Gastrocnemius medialis (tissue), 4 donors: ENCODE measurements at regions not wholly inside any gene's neighbourhood (a gene's known extent, or its start where the extent isn't known, plus 50 kb on each side); places are given as distances from the start of the nearest gene placed in this dataset.
"Not testable (repeated sequence)": the region's sequence is repeated elsewhere in the genome, so short reads cannot be mapped to it uniquely, and the experiment has no call there.

Experiments
- ATAC-seq, 2 donors: fragments of 150-250 bp; one replicate each; pipeline ENCODE4 v1.9.1; 2016
- DNase-seq, 2 donors: peaks; one replicate each; pipeline ENCODE4 v3.0.0-alpha.2; 2019
- H3K27ac ChIP-seq, 4 donors: fragments of 200-600 bp; sonication (generic); 1 replicate in 1 of 4; 2 replicates in 3 of 4; pipeline ENCODE4 v1.5.1; 2016 to 2018; ENCODE audit warnings: mild to moderate bottlenecking in 2 of 4, moderate library complexity in 1 of 4
- H3K27me3 ChIP-seq, 3 donors: fragments of 200-600 bp; sonication (generic) in 2 of 3; 1 replicate in 1 of 3; 2 replicates in 2 of 3; pipeline versions ENCODE4 v1.5.1 to v1.6.0; 2016 to 2019; ENCODE audit warnings: mild to moderate bottlenecking in 1 of 3, moderate library complexity in 1 of 3
- H3K36me3 ChIP-seq, 2 donors: fragments of 200-600 bp; sonication (generic) in 1 of 2; one replicate each; pipeline ENCODE4 v1.5.1; 2017 to 2018
- H3K4me1 ChIP-seq, 2 donors: fragments of 200-600 bp; sonication (generic) in 1 of 2; one replicate each; pipeline ENCODE4 v1.5.1; 2016 to 2017; ENCODE audit warnings: mild to moderate bottlenecking in 2 of 2
- H3K4me3 ChIP-seq, 4 donors: fragments of 200-600 bp; sonication (generic) in 3 of 4; 1 replicate in 1 of 4; 2 replicates in 3 of 4; pipeline ENCODE4 v1.5.1; 2016 to 2019; ENCODE audit warnings: mild to moderate bottlenecking in 2 of 4
- H3K9me3 ChIP-seq, 3 donors: fragments of 200-600 bp; sonication (generic) in 2 of 3; 1 replicate in 1 of 3; 2 replicates in 2 of 3; pipeline ENCODE4 v1.5.1; 2016 to 2019
- POLR2A ChIP-seq, 2 donors: fragments of 450-650 bp; IDR thresholded peaks; one replicate each; pipeline ENCODE4 v1.6.1; 2017; ENCODE audit warnings: antibody characterized with exemption in 2 of 2, mild to moderate bottlenecking in 2 of 2, moderate library complexity in 2 of 2
- in situ Hi-C, 4 donors: fragments of 200-750 bp; cut with MboI; loops; one replicate each; pipeline versions ENCODE4 v1.15.0 to v1.8.0; 2017; ENCODE audit warnings: low sequenced_read_pairs in 4 of 4
- intact Hi-C: fragments of 100-400 bp; cut with DNase I; formaldehyde crosslinking; loops from one replicate; pipeline ENCODE4 v1.15.1; 2023; ENCODE audit warnings: low total_unique reads
- TF ChIP-seq, protein P1 (sequence below), 5 experiments: fragments of 450-650 bp in 3 of 5; fragments of 200-600 bp in 2 of 5; sonication (generic) in 2 of 5; IDR thresholded peaks in 4 of 5; conservative IDR thresholded peaks in 1 of 5; 1 replicate in 4 of 5; 2 replicates in 1 of 5; pipeline ENCODE4 v1.5.1; 2016 to 2019; ENCODE audit warnings: antibody characterized with exemption in 5 of 5, mild to moderate bottlenecking in 3 of 5, moderate library complexity in 3 of 5

DNA sequence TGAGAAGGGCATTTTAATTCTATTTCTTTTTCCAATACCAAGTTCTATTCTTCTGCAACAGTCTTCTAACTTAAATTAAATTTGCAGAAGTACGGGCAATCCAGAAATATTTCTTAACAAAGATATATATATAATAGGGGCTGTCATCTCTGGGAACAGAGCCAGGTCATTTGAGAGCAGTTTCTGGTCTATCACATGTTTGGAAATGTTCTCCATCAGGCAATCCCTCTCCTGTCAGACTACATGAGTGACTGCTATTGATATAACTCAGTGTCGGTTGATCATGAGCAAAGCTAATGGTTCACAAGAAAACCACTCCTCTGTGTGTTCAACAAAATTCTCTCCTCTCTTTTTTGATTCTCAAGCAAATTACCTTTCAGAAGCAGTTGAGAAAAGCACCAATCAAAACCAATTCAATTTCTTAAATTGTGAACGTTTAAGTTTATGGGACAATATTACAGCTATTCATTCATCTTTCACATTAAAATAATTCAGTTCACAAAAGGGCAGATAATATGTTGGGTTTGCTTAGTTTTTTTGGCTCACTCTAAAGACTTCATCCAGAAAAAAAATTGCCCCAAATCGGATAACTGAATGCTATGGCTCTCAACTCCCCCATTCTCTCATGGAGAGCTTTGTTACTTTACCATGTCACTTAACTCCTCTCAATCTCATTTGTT lies 152.9 kb upstream of the TGFBR2 start:
- H3K9me3 ChIP-seq = no peaks in the 10 kb centered on the region
- no peak overlapping the region for H3K4me3 ChIP-seq
- no peaks in the 10 kb centered on the region for H3K36me3 ChIP-seq
- ATAC-seq = peak in 1 of 2 donors; percentile 76
- in situ Hi-C loops = no loop called here
- H3K27me3 ChIP-seq = no peaks in the 10 kb centered on the region
- intact Hi-C loops = loop anchor here (1.0 kb wide), 1 partner anchor 29 kb away; no protein-coding TSS in a partner anchor
- H3K4me1 ChIP-seq = peaks cover 0 to 13% of the 10 kb centered on the region in 2 donors
- peak in 1 of 2 donors; percentile 17 for DNase-seq
- H3K27ac ChIP-seq = no peak overlapping the region
- no peak for TF ChIP-seq POLR2A (IDR thresholded peaks at IDR 0.05)
- TF ChIP-seq, protein P1, sequence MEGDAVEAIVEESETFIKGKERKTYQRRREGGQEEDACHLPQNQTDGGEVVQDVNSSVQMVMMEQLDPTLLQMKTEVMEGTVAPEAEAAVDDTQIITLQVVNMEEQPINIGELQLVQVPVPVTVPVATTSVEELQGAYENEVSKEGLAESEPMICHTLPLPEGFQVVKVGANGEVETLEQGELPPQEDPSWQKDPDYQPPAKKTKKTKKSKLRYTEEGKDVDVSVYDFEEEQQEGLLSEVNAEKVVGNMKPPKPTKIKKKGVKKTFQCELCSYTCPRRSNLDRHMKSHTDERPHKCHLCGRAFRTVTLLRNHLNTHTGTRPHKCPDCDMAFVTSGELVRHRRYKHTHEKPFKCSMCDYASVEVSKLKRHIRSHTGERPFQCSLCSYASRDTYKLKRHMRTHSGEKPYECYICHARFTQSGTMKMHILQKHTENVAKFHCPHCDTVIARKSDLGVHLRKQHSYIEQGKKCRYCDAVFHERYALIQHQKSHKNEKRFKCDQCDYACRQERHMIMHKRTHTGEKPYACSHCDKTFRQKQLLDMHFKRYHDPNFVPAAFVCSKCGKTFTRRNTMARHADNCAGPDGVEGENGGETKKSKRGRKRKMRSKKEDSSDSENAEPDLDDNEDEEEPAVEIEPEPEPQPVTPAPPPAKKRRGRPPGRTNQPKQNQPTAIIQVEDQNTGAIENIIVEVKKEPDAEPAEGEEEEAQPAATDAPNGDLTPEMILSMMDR (IDR thresholded peaks at IDR 0.05 in 4 of 5, conservative IDR thresholded peaks at IDR 0.05 in 1 of 5) = no peak

DNA sequence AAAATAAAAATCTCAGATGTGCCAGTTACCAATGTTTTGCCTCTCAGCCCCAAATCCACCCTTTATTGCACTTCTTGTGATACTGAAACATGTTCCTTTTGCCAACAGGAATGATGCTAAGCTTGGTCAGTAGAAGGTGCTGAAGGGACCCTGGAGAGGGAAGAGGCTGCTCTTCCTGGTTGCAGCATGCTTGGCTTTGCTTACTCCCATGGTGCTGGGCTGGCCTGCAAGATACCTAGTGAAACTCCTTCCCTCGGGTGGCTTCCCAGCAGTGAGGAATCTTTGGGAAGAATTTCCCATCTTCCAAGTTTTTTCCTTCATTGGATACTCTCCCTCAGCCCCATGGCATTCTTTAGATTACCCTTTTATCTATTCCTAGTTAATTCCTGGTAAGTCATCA lies 151.8 kb upstream of the TGFBR2 start:
- H3K27me3 ChIP-seq = no peaks in the 10 kb centered on the region
- H3K9me3 ChIP-seq = no peaks in the 10 kb centered on the region
- no peak for DNase-seq
- intact Hi-C loops = no loop called here
- H3K36me3 ChIP-seq = no peaks in the 10 kb centered on the region
- H3K4me1 ChIP-seq = peaks cover 0 to 13% of the 10 kb centered on the region in 2 donors
- TF ChIP-seq, protein P1 (IDR thresholded peaks at IDR 0.05 in 4 of 5, conservative IDR thresholded peaks at IDR 0.05 in 1 of 5) = no peak
- no peak for TF ChIP-seq POLR2A (IDR thresholded peaks at IDR 0.05)
- in situ Hi-C loops = no loop called here
- no peak for ATAC-seq
- no peak overlapping the region for H3K4me3 ChIP-seq
- H3K27ac ChIP-seq = no peak overlapping the region

DNA sequence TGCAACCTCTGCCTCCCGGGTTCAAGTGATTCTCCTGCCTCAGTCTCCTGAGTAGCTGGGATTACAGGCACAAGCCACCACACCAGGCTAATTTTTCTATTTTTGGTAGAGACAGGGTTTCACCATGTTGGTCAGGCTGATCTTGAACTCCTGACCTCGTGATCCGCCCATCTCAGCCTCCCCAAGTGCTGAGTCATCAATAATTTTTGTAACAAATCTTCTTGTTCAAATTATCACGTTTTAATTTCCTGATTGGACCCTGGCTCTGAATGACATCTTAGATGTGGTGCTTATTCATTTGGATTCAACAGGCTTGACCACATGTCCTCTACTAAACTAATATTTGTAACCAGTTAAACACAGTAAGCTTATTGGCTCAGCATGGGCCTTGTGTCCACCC lies 151.3 kb upstream of the TGFBR2 start:
- H3K36me3 ChIP-seq, ATAC-seq, H3K9me3 ChIP-seq, H3K27me3 ChIP-seq, in situ Hi-C loops, H3K4me3 ChIP-seq, DNase-seq, intact Hi-C loops: not testable (repeated sequence)
- Histone ChIP-seq H3K27ac (peak overlapping the region; percentile 20 to 48 (median 36)), H3K4me1 (peaks cover 0 to 13% of the 10 kb centered on the region in 2 donors)

DNA sequence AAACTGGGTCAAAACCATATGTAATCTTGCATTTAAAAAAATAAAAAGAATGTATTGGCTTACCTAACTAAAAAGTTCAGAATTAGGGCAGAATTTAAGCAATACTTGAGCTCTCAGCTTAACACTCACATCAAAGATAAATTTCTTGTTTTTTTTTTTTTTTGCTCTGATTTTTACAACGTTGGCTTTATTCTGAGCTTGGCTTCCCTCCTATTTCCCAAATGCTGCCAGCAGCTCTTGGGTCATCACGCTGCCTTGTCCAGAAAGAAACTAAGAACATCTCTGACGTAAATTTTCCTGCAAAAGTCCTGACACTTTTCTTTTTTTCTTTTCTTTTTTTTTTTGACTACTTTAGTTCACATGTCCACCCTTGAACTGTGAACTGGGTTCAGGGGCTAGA lies 150.6 kb upstream of the TGFBR2 start:
- intact Hi-C loops = no loop called here
- Histone ChIP-seq H3K36me3 (no peaks in the 10 kb centered on the region), H3K4me3 (no peak overlapping the region), H3K27ac (peak overlapping the region; percentile 20 to 47 (median 32)), H3K9me3 (no peaks in the 10 kb centered on the region), H3K27me3 (no peaks in the 10 kb centered on the region), H3K4me1 (peaks cover 0 to 13% of the 10 kb centered on the region in 2 donors)
- in situ Hi-C loops = no loop called here
- TF ChIP-seq, protein P1 (IDR thresholded peaks at IDR 0.05 in 4 of 5, conservative IDR thresholded peaks at IDR 0.05 in 1 of 5) = no peak
- TF ChIP-seq POLR2A (IDR thresholded peaks at IDR 0.05) = no peak
- ATAC-seq (peak; percentile 71 to 72), DNase-seq (peak in 1 of 2 donors; percentile 53)

DNA sequence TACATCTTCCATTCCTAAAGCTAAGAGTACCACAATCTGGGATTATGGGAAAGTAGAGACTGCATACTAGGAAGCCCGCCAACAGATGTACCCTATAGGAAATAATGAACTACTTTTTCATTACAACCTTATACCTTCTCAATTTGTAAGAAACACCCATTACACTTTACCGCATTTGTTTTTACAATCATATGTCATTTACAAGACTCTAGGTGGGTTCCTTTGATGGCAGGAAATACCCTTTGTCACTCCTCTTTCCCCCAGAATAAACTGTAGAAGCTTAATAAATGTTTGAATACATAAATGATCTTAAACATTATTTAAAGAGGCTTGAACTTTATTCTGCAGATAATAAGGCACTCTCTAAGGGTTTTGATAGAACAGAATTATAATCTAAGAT lies 150.1 kb upstream of the TGFBR2 start:
- Histone ChIP-seq H3K27ac (peak overlapping the region; percentile 12 to 37 (median 17)), H3K27me3 (no peaks in the 10 kb centered on the region), H3K9me3 (no peaks in the 10 kb centered on the region), H3K4me3 (no peak overlapping the region), H3K4me1 (peaks cover 0 to 13% of the 10 kb centered on the region in 2 donors), H3K36me3 (no peaks in the 10 kb centered on the region)
- ATAC-seq (no peak), DNase-seq (no peak)
- intact Hi-C loops (no loop called here), in situ Hi-C loops (no loop called here)
- TF ChIP-seq, protein P1 (IDR thresholded peaks at IDR 0.05 in 4 of 5, conservative IDR thresholded peaks at IDR 0.05 in 1 of 5) = no peak
- TF ChIP-seq POLR2A (IDR thresholded peaks at IDR 0.05) = no peak
